ENCODE measurements at regions not wholly inside any gene's neighbourhood (a gene's known extent, or its start where the extent isn't known, plus 50 kb on each side); places are given as distances from the start of the nearest gene placed in this dataset.

DNA sequence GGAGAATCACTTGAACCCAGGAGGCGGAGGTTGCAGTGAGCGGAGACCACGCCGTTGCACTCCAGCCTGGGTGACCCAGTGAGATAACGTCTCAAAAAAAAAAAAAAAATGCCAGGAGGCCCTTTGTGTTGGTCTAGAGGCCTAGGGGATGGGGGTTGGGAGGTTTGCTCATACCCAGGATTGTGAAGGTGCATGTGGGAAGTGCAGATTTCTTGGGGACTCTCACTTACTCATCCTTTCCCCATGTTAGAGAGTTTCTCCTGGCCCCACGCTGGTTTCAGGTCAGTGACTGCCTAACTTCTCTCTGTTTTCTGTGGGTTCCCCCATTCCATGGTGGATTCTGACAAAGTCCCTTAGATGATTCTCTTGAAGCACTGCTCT is 471.5 kb upstream of the CNTNAP2 start:
- ChIA-PET CTCF (ENCODE audit: unreplicated experiment) (no interaction called here), POLR2A (interaction anchor here (0.6 to 0.7 kb wide), 2 partner anchors 71 to 364 kb away, joined by 3 read pairs; no protein-coding TSS in a partner anchor)
- Histone ChIP-seq H3K4me3 (ENCODE audit: low read depth, low read length, poor library complexity, severe bottlenecking) (no peak overlapping the region), H3K27ac (ENCODE audit: low read depth, low read length, poor library complexity, severe bottlenecking) (no peak overlapping the region), H3K79me2 (ENCODE audit: insufficient read depth, low read depth, low read length) (no peaks in the 10 kb centered on the region), H3K4me2 (ENCODE audit: low read length) (no peak overlapping the region), H3K9me2 (ENCODE audit: insufficient read depth, low read length) (no peaks in the 10 kb centered on the region), H2AFZ (ENCODE audit: low read length) (no peak overlapping the region), H3K4me1 (ENCODE audit: insufficient read depth, low read length, poor library complexity, severe bottlenecking) (no peaks in the 10 kb centered on the region), H3K9me3 (ENCODE audit: low read length) (no peaks in the 10 kb centered on the region), H3K36me3 (ENCODE audit: insufficient read depth, low read length) (no peaks in the 10 kb centered on the region), H4K20me1 (ENCODE audit: insufficient read depth, low read length) (no peaks in the 10 kb centered on the region)
- intact Hi-C loops (cut with micrococcal nuclease; ENCODE audit: unreplicated experiment): no loop called here
- BruUV-seq (replicated peaks): no TSS peak
- no peak for DNase-seq (ENCODE audit: low spot score)
- TF ChIP-seq EZH2phosphoT487 (IDR thresholded peaks at IDR 0.05; ENCODE audit: borderline replicate concordance, low read depth, low read length) (no peak), CTCF (conservative IDR thresholded peaks at IDR 0.05; ENCODE audit: low read length) (no peak)

DNA sequence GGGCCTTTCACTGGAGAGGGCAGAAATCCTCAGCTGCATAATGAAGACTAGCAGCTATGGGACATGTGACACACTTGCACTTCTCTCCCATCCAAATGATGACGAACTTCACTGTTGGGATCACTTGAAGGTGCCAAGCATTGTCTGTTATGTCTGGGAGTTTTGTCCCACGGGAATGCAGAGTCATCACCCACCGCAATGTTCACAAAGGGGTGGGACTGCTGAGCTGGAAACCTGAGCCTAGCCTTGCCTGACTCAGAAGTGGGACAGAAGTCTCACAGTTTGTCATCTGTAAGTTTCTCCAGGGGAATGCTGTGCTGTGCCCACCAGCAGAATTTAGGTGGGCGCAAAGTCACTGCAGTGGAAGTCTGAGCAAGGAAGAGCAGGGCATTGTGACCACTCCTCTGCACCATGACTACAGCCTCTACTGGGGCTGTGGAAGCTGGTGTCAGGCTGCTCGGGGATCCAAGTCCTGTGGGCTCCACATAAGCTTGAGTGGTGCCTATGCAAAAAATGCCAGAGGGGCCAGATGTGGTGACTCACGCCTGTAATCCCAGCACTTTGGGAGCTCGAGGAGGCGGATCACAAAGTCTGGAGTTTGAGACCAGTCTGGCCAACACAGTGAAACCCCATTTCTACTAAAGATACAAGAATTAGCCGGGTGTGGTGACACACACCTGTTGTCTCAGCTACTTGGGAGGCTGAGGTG is 472.0 kb upstream of the CNTNAP2 start:
- H3K9me3 ChIP-seq (ENCODE audit: low read length): no peaks in the 10 kb centered on the region
- H4K20me1 ChIP-seq (ENCODE audit: insufficient read depth, low read length): no peaks in the 10 kb centered on the region
- no peak for TF ChIP-seq CTCF (conservative IDR thresholded peaks at IDR 0.05; ENCODE audit: low read length)
- no peak for TF ChIP-seq EZH2phosphoT487 (IDR thresholded peaks at IDR 0.05; ENCODE audit: borderline replicate concordance, low read depth, low read length)
- H3K4me1 ChIP-seq (ENCODE audit: insufficient read depth, low read length, poor library complexity, severe bottlenecking): no peaks in the 10 kb centered on the region
- H2AFZ ChIP-seq (ENCODE audit: low read length): no peak overlapping the region
- intact Hi-C loops (cut with micrococcal nuclease; ENCODE audit: unreplicated experiment): no loop called here
- no peak overlapping the region for H3K4me2 ChIP-seq (ENCODE audit: low read length)
- POLR2A ChIA-PET: interaction anchor here (0.6 to 0.7 kb wide), 2 partner anchors 71 to 363 kb away, joined by 3 read pairs; no protein-coding TSS in a partner anchor
- DNase-seq (ENCODE audit: low spot score): no peak
- no peaks in the 10 kb centered on the region for H3K36me3 ChIP-seq (ENCODE audit: insufficient read depth, low read length)
- H3K79me2 ChIP-seq (ENCODE audit: insufficient read depth, low read depth, low read length): no peaks in the 10 kb centered on the region
- no TSS peak for BruUV-seq (replicated peaks)
- no peaks in the 10 kb centered on the region for H3K9me2 ChIP-seq (ENCODE audit: insufficient read depth, low read length)
- no peak overlapping the region for H3K4me3 ChIP-seq (ENCODE audit: low read depth, low read length, poor library complexity, severe bottlenecking)
- H3K27ac ChIP-seq (ENCODE audit: low read depth, low read length, poor library complexity, severe bottlenecking): no peak overlapping the region
- CTCF ChIA-PET (ENCODE audit: unreplicated experiment): no interaction called here

- no peaks in the 10 kb centered on the region for H3K9me2 ChIP-seq (ENCODE audit: insufficient read depth, low read length)
- no peaks in the 10 kb centered on the region for H3K36me3 ChIP-seq (ENCODE audit: insufficient read depth, low read length)
- no peak overlapping the region for H3K4me3 ChIP-seq (ENCODE audit: low read depth, low read length, poor library complexity, severe bottlenecking)
- TF ChIP-seq CTCF (conservative IDR thresholded peaks at IDR 0.05; ENCODE audit: low read length): no peak
- TF ChIP-seq EZH2phosphoT487 (IDR thresholded peaks at IDR 0.05; ENCODE audit: borderline replicate concordance, low read depth, low read length): no peak
- BruUV-seq (replicated peaks): no TSS peak
- H3K4me1 ChIP-seq (ENCODE audit: insufficient read depth, low read length, poor library complexity, severe bottlenecking): no peaks in the 10 kb centered on the region
- intact Hi-C loops (cut with micrococcal nuclease; ENCODE audit: unreplicated experiment): no loop called here
- ChIA-PET POLR2A (no interaction called here), CTCF (ENCODE audit: unreplicated experiment) (no interaction called here)
- no peak for DNase-seq (ENCODE audit: low spot score)
- no peak overlapping the region for H3K4me2 ChIP-seq (ENCODE audit: low read length)
- H2AFZ ChIP-seq (ENCODE audit: low read length): no peak overlapping the region
- H4K20me1 ChIP-seq (ENCODE audit: insufficient read depth, low read length): no peaks in the 10 kb centered on the region
- H3K79me2 ChIP-seq (ENCODE audit: insufficient read depth, low read depth, low read length): no peaks in the 10 kb centered on the region
- H3K27ac ChIP-seq (ENCODE audit: low read depth, low read length, poor library complexity, severe bottlenecking): no peak overlapping the region
- H3K9me3 ChIP-seq (ENCODE audit: low read length): no peaks in the 10 kb centered on the region
These were observed 472.6 kb upstream of the CNTNAP2 start for GRCh38 chr7:145643981-145644380.

Data from OCI-LY7 (cell line).